ENCODE measurements at regions not wholly inside any gene's neighbourhood (a gene's known extent, or its start where the extent isn't known, plus 50 kb on each side); places are given as distances from the start of the nearest gene placed in this dataset.

- no TSS peak for BruUV-seq (replicated peaks)
- Histone ChIP-seq H3K4me3 (replicated peaks in 1 of 2; ENCODE audit: low read depth in 1 of 2, low read length in 2 of 2) (no peak overlapping the region), H3K9ac (ENCODE audit: low read length) (no peak overlapping the region), H3K27me3 (ENCODE audit: insufficient read depth, low read length) (no peaks in the 10 kb centered on the region), H3K36me3 (ENCODE audit: control insufficient read depth in 1 of 2, insufficient read depth in 2 of 2, low read length in 2 of 2) (no peaks in the 10 kb centered on the region), H3K9me2 (ENCODE audit: insufficient read depth) (no peaks in the 10 kb centered on the region), H2AFZ (ENCODE audit: low read depth, low read length, poor library complexity, severe bottlenecking) (no peak overlapping the region), H3K79me2 (ENCODE audit: insufficient read depth, low read length) (0 out of 2 replicates have a peak, but pooled peaks cover 3% of the 10 kb centered on the region), H4K20me1 (ENCODE audit: insufficient read depth) (no peaks in the 10 kb centered on the region), H3K4me1 (ENCODE audit: control insufficient read depth in 1 of 2, insufficient read depth in 2 of 2, low read length in 2 of 2) (no peaks in the 10 kb centered on the region), H3K9me3 (ENCODE audit: control insufficient read depth in 1 of 2, insufficient read depth in 1 of 2, low read depth in 1 of 2, low read length in 2 of 2) (no peaks in the 10 kb centered on the region), H3K4me2 (ENCODE audit: low read length) (no peak overlapping the region), H3K27ac (ENCODE audit: low read depth, low read length) (no peak overlapping the region)
- DNase-seq (ENCODE audit: low read depth, low spot score) = no peak
- CTCF ChIA-PET = no interaction called here
- intact Hi-C loops (cut with micrococcal nuclease) = no loop called here
- POLR2A ChIA-PET = no interaction called here
- no peak for ATAC-seq
- TF ChIP-seq EGR1 (IDR thresholded peaks at IDR 0.05; ENCODE audit: low read depth) = no peak
- TF ChIP-seq MAX (IDR thresholded peaks at IDR 0.05) = no peak
- TF ChIP-seq REST (IDR thresholded peaks at IDR 0.05; ENCODE audit: low read depth) = 0 out of 2 replicates have a peak, but pooled peaks have one; percentile 3
- no peak for TF ChIP-seq EZH2 (IDR thresholded peaks at IDR 0.05)
- no peak for TF ChIP-seq CTCF (IDR thresholded peaks at IDR 0.05 in 2 of 3, conservative IDR thresholded peaks at IDR 0.05 in 1 of 3; ENCODE audit: borderline replicate concordance in 1 of 3, insufficient read depth in 1 of 3, low read depth in 2 of 3, low read length in 2 of 3)
- no peak for TF ChIP-seq ELF1 (IDR thresholded peaks at IDR 0.05; ENCODE audit: borderline replicate concordance, low read depth)
- TF ChIP-seq FOSL1 (IDR thresholded peaks at IDR 0.05; ENCODE audit: low read depth) = no peak
- TF ChIP-seq JUND (IDR thresholded peaks at IDR 0.05) = no peak
- RAD21 ChIA-PET (ENCODE audit: low non-redundant PET in 1 of 2, low total read pairs in 2 of 2, uncharacterized antibody in 2 of 2, unreplicated experiment in 2 of 2) = no interaction called here
These were observed 104.5 kb downstream of the ELAPOR2 start for GRCh38 chr7:86954971-86955370.

Data from HCT116 (cell line).